ENCODE measurements at regions not wholly inside any gene's neighbourhood (a gene's known extent, or its start where the extent isn't known, plus 50 kb on each side); places are given as distances from the start of the nearest gene placed in this dataset.
"Not testable (repeated sequence)": the region's sequence is repeated elsewhere in the genome, so short reads cannot be mapped to it uniquely, and the experiment has no call there.

GRCh38 chr3:3685721-3686120 is 113.5 kb upstream of the LRRN1 start:
- DNase-seq = no peak

GRCh38 chr3:3683261-3683660 is 116.0 kb upstream of the LRRN1 start:
- no peak for DNase-seq

GRCh38 chr3:3675801-3676200 is 123.4 kb upstream of the LRRN1 start:
- no peak for DNase-seq

GRCh38 chr3:3675186-3675585 is 124.0 kb upstream of the LRRN1 start:
- no peak for DNase-seq

GRCh38 chr3:3666664-3667063 is 132.6 kb upstream of the LRRN1 start:
- no peak for DNase-seq

- DNase-seq = no peak
Observed at GRCh38 chr3:3665961-3666640, 133.1 kb upstream of the LRRN1 start.

- no peak for DNase-seq
Observed at GRCh38 chr3:3665546-3665945, 133.7 kb upstream of the LRRN1 start.

GRCh38 chr3:3664935-3665334 is 134.3 kb upstream of the LRRN1 start:
- DNase-seq = no peak

GRCh38 chr3:3662610-3663009 is 136.6 kb upstream of the LRRN1 start:
- DNase-seq = no peak

GRCh38 chr3:3654916-3655315 is 144.3 kb upstream of the LRRN1 start:
- DNase-seq = no peak

- no peak for DNase-seq
Observed at GRCh38 chr3:3648988-3649679, 150.1 kb upstream of the LRRN1 start.

- no peak for DNase-seq
Observed at GRCh38 chr3:3646934-3647333, 152.3 kb upstream of the LRRN1 start.

GRCh38 chr3:3646103-3646844 is 153.0 kb upstream of the LRRN1 start:
- not testable (repeated sequence) for DNase-seq

GRCh38 chr3:3641877-3642455 is 157.3 kb upstream of the LRRN1 start:
- no peak for DNase-seq

- no peak for DNase-seq
Observed at GRCh38 chr3:3639078-3639477, 160.2 kb upstream of the LRRN1 start.

GRCh38 chr3:3636815-3637214 is 162.4 kb upstream of the LRRN1 start:
- DNase-seq = no peak

- DNase-seq = no peak
Observed at GRCh38 chr3:3635109-3635508, 164.1 kb upstream of the LRRN1 start.

GRCh38 chr3:3634326-3634725 is 164.9 kb upstream of the LRRN1 start:
- no peak for DNase-seq

- no peak for DNase-seq
Observed at GRCh38 chr3:3633761-3634160, 165.5 kb upstream of the LRRN1 start.

- no peak for DNase-seq
Observed at GRCh38 chr3:3632449-3632848, 166.8 kb upstream of the LRRN1 start.

GRCh38 chr3:3631114-3631513 is 168.1 kb upstream of the LRRN1 start:
- no peak for DNase-seq

GRCh38 chr3:3629911-3630310 is 169.3 kb upstream of the LRRN1 start:
- no peak for DNase-seq

GRCh38 chr3:3628676-3629328 is 170.4 kb upstream of the LRRN1 start:
- no peak for DNase-seq
